ENCODE measurements at regions not wholly inside any gene's neighbourhood (a gene's known extent, or its start where the extent isn't known, plus 50 kb on each side); places are given as distances from the start of the nearest gene placed in this dataset.

- peaks cover 47% of the 10 kb centered on the region for H3K9me3 Mint-ChIP-seq
- no peak for TF ChIP-seq CTCF (IDR thresholded peaks at IDR 0.05)
Measured at GRCh38 chr1:69459244-69459643, 108.5 kb upstream of the LRRC7 start.

GRCh38 chr1:69475021-69475420 lies 92.7 kb upstream of the LRRC7 start:
- DNase-seq, result no peak
- Mint-ChIP-seq H3K36me3 (ENCODE audit: low read depth) (no peaks in the 10 kb centered on the region), H3K9me3 (peaks cover 35% of the 10 kb centered on the region), H3K27ac (no peak overlapping the region), H3K4me1 (ENCODE audit: low read depth) (no peaks in the 10 kb centered on the region), H3K4me3 (no peak overlapping the region), H3K27me3 (ENCODE audit: insufficient read depth) (no peaks in the 10 kb centered on the region)
- TF ChIP-seq CTCF (IDR thresholded peaks at IDR 0.05), result no peak

More at GRCh38 chr1:69459244-69459643, 108.5 kb upstream of the LRRC7 start:
- no peaks in the 10 kb centered on the region for H3K27me3 Mint-ChIP-seq (ENCODE audit: insufficient read depth)
- H3K4me3 Mint-ChIP-seq, result no peak overlapping the region
- DNase-seq, result no peak
- H3K4me1 Mint-ChIP-seq (ENCODE audit: low read depth), result no peaks in the 10 kb centered on the region
- no peaks in the 10 kb centered on the region for H3K36me3 Mint-ChIP-seq (ENCODE audit: low read depth)
- H3K27ac Mint-ChIP-seq, result no peak overlapping the region

- DNase-seq, result no peak
- H3K9me3 Mint-ChIP-seq, result peaks cover 33% of the 10 kb centered on the region
- H3K27ac Mint-ChIP-seq, result no peak overlapping the region
- no peaks in the 10 kb centered on the region for H3K4me1 Mint-ChIP-seq (ENCODE audit: low read depth)
- H3K36me3 Mint-ChIP-seq (ENCODE audit: low read depth), result no peaks in the 10 kb centered on the region
- no peaks in the 10 kb centered on the region for H3K27me3 Mint-ChIP-seq (ENCODE audit: insufficient read depth)
- no peak overlapping the region for H3K4me3 Mint-ChIP-seq
- no peak for TF ChIP-seq CTCF (IDR thresholded peaks at IDR 0.05)
Measured at GRCh38 chr1:69479734-69480133, 88.0 kb upstream of the LRRC7 start.

GRCh38 chr1:69483246-69483645 lies 84.5 kb upstream of the LRRC7 start:
- no peak overlapping the region for H3K4me3 Mint-ChIP-seq
- no peaks in the 10 kb centered on the region for H3K36me3 Mint-ChIP-seq (ENCODE audit: low read depth)
- no peak for DNase-seq
- H3K27me3 Mint-ChIP-seq (ENCODE audit: insufficient read depth), result no peaks in the 10 kb centered on the region
- TF ChIP-seq CTCF (IDR thresholded peaks at IDR 0.05), result no peak
- no peak overlapping the region for H3K27ac Mint-ChIP-seq
- H3K9me3 Mint-ChIP-seq, result peaks cover 32% of the 10 kb centered on the region
- H3K4me1 Mint-ChIP-seq (ENCODE audit: low read depth), result no peaks in the 10 kb centered on the region

GRCh38 chr1:69485616-69486015 lies 82.1 kb upstream of the LRRC7 start:
- H3K27ac Mint-ChIP-seq, result no peak overlapping the region
- H3K4me3 Mint-ChIP-seq, result no peak overlapping the region
- no peaks in the 10 kb centered on the region for H3K27me3 Mint-ChIP-seq (ENCODE audit: insufficient read depth)
- no peaks in the 10 kb centered on the region for H3K36me3 Mint-ChIP-seq (ENCODE audit: low read depth)
- TF ChIP-seq CTCF (IDR thresholded peaks at IDR 0.05), result no peak
- H3K4me1 Mint-ChIP-seq (ENCODE audit: low read depth), result no peaks in the 10 kb centered on the region
- no peak for DNase-seq
- H3K9me3 Mint-ChIP-seq, result peaks cover 37% of the 10 kb centered on the region

- Mint-ChIP-seq H3K27ac (no peak overlapping the region), H3K4me1 (ENCODE audit: low read depth) (no peaks in the 10 kb centered on the region), H3K9me3 (peaks cover 26% of the 10 kb centered on the region), H3K4me3 (no peak overlapping the region), H3K36me3 (ENCODE audit: low read depth) (no peaks in the 10 kb centered on the region), H3K27me3 (ENCODE audit: insufficient read depth) (no peaks in the 10 kb centered on the region)
- no peak for DNase-seq
- no peak for TF ChIP-seq CTCF (IDR thresholded peaks at IDR 0.05)
Measured at GRCh38 chr1:69491416-69491815, 76.3 kb upstream of the LRRC7 start.
